SU-DHL-6 (cell line): ENCODE measurements at regions not wholly inside any gene's neighbourhood (a gene's known extent, or its start where the extent isn't known, plus 50 kb on each side); places are given as distances from the start of the nearest gene placed in this dataset.

ENCODE experiments used
- EZH2phosphoT487 ChIP-seq: fragments of 200-600 bp; sonication (generic), shearing (Covaris generic); conservative IDR thresholded peaks from 2 replicates; pipeline ENCODE4 v1.6.1; 2018; ENCODE audit warnings: mild to moderate bottlenecking, antibody characterized with exemption, low read length, moderate library complexity, mixed read lengths
- TF ChIP-seq, protein P1 (sequence below): fragments of 200-600 bp; sonication (generic); IDR thresholded peaks from one replicate; pipeline ENCODE4 v1.5.1; 2017; ENCODE audit warnings: antibody characterized with exemption, mild to moderate bottlenecking, low read length, moderate library complexity; ENCODE audit not compliant: insufficient read depth, poor library complexity, severe bottlenecking

DNA sequence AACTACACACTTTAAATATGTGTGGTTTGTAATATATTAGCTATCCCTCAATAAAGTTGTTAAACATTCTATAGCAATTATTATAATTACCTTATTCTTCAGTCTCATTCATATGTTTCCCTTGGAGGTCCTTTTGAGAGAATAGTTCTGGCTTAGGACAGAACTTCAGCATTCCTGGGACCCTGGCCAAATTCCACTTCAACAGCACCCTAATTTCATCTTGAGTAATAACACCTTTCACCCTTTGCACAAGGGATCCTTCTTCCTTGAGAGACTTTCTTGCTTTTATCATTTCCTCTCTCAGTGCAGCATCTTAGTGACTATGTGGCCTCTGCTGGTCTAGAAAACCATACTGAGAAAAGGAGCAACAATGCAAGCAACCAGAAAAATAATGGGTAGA, 255.9 kb downstream of the C11orf87 start:
- TF ChIP-seq, protein P1, sequence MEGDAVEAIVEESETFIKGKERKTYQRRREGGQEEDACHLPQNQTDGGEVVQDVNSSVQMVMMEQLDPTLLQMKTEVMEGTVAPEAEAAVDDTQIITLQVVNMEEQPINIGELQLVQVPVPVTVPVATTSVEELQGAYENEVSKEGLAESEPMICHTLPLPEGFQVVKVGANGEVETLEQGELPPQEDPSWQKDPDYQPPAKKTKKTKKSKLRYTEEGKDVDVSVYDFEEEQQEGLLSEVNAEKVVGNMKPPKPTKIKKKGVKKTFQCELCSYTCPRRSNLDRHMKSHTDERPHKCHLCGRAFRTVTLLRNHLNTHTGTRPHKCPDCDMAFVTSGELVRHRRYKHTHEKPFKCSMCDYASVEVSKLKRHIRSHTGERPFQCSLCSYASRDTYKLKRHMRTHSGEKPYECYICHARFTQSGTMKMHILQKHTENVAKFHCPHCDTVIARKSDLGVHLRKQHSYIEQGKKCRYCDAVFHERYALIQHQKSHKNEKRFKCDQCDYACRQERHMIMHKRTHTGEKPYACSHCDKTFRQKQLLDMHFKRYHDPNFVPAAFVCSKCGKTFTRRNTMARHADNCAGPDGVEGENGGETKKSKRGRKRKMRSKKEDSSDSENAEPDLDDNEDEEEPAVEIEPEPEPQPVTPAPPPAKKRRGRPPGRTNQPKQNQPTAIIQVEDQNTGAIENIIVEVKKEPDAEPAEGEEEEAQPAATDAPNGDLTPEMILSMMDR: no peak
- no peak for TF ChIP-seq EZH2phosphoT487
